Stimulated activated CD4-positive, alpha-beta T cell treated with anti-CD3 and anti-CD28 coated beads, Interleukin-15, amount 100 ng/mL, for 1 hour (primary cell): ENCODE measurements at regions not wholly inside any gene's neighbourhood (a gene's known extent, or its start where the extent isn't known, plus 50 kb on each side); places are given as distances from the start of the nearest gene placed in this dataset.

Source experiments
- DNase-seq, 2 donors: peaks; one replicate each; pipeline ENCODE4 v3.0.0-alpha.2; 2020; ENCODE audit warnings: low read depth in 1 of 2, low spot score in 1 of 2

GRCh38 chr9:81214975-81215374, 474.4 kb downstream of the TLE1 start:
- no peak for DNase-seq

- no peak for DNase-seq
Observed at GRCh38 chr9:81213456-81213855, 475.9 kb downstream of the TLE1 start.

GRCh38 chr9:81211741-81212140, 477.6 kb downstream of the TLE1 start:
- DNase-seq: no peak

GRCh38 chr9:81207651-81208050, 481.7 kb downstream of the TLE1 start:
- no peak for DNase-seq

- no peak for DNase-seq
Observed at GRCh38 chr9:81202292-81202691, 487.1 kb downstream of the TLE1 start.

GRCh38 chr9:81195206-81195605, 494.1 kb downstream of the TLE1 start:
- no peak for DNase-seq

- DNase-seq: no peak
Observed at GRCh38 chr9:81193362-81194339, 495.7 kb downstream of the TLE1 start.

GRCh38 chr9:81191222-81191621, 498.1 kb downstream of the TLE1 start:
- DNase-seq: no peak

GRCh38 chr9:81190659-81191058, 498.7 kb downstream of the TLE1 start:
- no peak for DNase-seq

- no peak for DNase-seq
Observed at GRCh38 chr9:81183761-81184160, 505.6 kb downstream of the TLE1 start.

- DNase-seq: no peak
Observed at GRCh38 chr9:81182431-81182830, 506.9 kb downstream of the TLE1 start.

GRCh38 chr9:81174023-81174422, 515.3 kb downstream of the TLE1 start:
- no peak for DNase-seq

- no peak for DNase-seq
Observed at GRCh38 chr9:81171689-81172088, 517.7 kb downstream of the TLE1 start.

- DNase-seq: no peak
Observed at GRCh38 chr9:81162361-81162760, 527.0 kb downstream of the TLE1 start.

GRCh38 chr9:81156381-81156780, 533.0 kb downstream of the TLE1 start:
- DNase-seq: no peak

GRCh38 chr9:81150016-81150625, 539.2 kb downstream of the TLE1 start:
- no peak for DNase-seq

- no peak for DNase-seq
Observed at GRCh38 chr9:81146684-81147337, 542.5 kb downstream of the TLE1 start.

- no peak for DNase-seq
Observed at GRCh38 chr9:81146241-81146640, 543.1 kb downstream of the TLE1 start.

- no peak for DNase-seq
Observed at GRCh38 chr9:81145331-81145963, 543.9 kb downstream of the TLE1 start.

- DNase-seq: no peak
Observed at GRCh38 chr9:81141961-81142360, 547.4 kb downstream of the TLE1 start.

GRCh38 chr9:81137976-81138568, 551.3 kb downstream of the TLE1 start:
- DNase-seq: no peak
